Testis (tissue), 2 donors: ENCODE measurements at regions not wholly inside any gene's neighbourhood (a gene's known extent, or its start where the extent isn't known, plus 50 kb on each side); places are given as distances from the start of the nearest gene placed in this dataset.

Experiments
- CTCF ChIP-seq, 3 experiments: fragments of 450-650 bp in 2 of 3; fragments of 200-600 bp in 1 of 3; sonication (generic) in 1 of 3; IDR thresholded peaks; one replicate each; pipeline ENCODE4 v1.5.1; 2016 to 2019; ENCODE audit warnings: antibody characterized with exemption in 3 of 3, mild to moderate bottlenecking in 2 of 3, moderate library complexity in 1 of 3
- POLR2A ChIP-seq: fragments of 450-650 bp; IDR thresholded peaks from one replicate; pipeline ENCODE4 v1.6.1; 2017; ENCODE audit warnings: antibody characterized with exemption, mild to moderate bottlenecking, moderate library complexity

GRCh38 chr12:105998561-105998960 lies 140.2 kb downstream of the NUAK1 start:
- TF ChIP-seq CTCF (IDR thresholded peaks at IDR 0.05) (no peak), POLR2A (no peak)
